PC-9 (cell line): ENCODE measurements at regions not wholly inside any gene's neighbourhood (a gene's known extent, or its start where the extent isn't known, plus 50 kb on each side); places are given as distances from the start of the nearest gene placed in this dataset.

ENCODE experiments used
- BruUV-seq: library from RNA; stranded (reverse); fragments of 400-500 nt; replicated peaks from 2 replicates; lab custom pipeline; 2021; lab: Mats Ljungman, UMichigan
- CTCF ChIA-PET: fragments of 300-600 bp; sonication (Branson Sonifier 250); formaldehyde crosslinking; loops from one replicate; lab custom pipeline; 2022; ENCODE audit warnings: antibody characterized with exemption; lab: Charles Lee
- POLR2A ChIA-PET: fragments of 300-600 bp; sonication (Branson Sonifier 250); formaldehyde crosslinking; loops from one replicate; lab custom pipeline; 2022; ENCODE audit warnings: antibody characterized with exemption; ENCODE audit not compliant: unreplicated experiment; lab: Charles Lee
- DNase-seq, 2 experiments: peaks; one replicate each; pipeline versions ENCODE4 v3.0.0 to v3.0.0-alpha.2; 2015 to 2022; ENCODE audit warnings: mixed read lengths in 1 of 2
- H2AFZ ChIP-seq: fragments of 200-600 bp; sonication (generic); 2 replicates; pipeline ENCODE4 v1.8.1; 2017; ENCODE audit warnings: antibody characterized with exemption
- H3F3A ChIP-seq: fragments of 200-600 bp; sonication (generic); 2 replicates; pipeline ENCODE4 v1.8.1; 2017; ENCODE audit warnings: antibody characterized with exemption, mild to moderate bottlenecking, low read depth; ENCODE audit not compliant: insufficient read depth
- H3K27ac ChIP-seq: fragments of 200-600 bp; sonication (generic); 2 replicates; pipeline ENCODE4 v1.6.1; 2016; ENCODE audit warnings: mixed run types
- H3K27me3 ChIP-seq: fragments of 200-600 bp; sonication (generic); 2 replicates; pipeline ENCODE4 v1.6.1; 2016; ENCODE audit warnings: low read depth, mixed run types; ENCODE audit not compliant: insufficient read depth
- H3K36me3 ChIP-seq: fragments of 200-600 bp; sonication (generic); 2 replicates; pipeline ENCODE4 v1.6.1; 2016; ENCODE audit warnings: low read depth, mixed run types
- H3K4me1 ChIP-seq: fragments of 200-600 bp; sonication (generic); replicated peaks from 2 replicates; pipeline ENCODE4 v1.6.1; 2016; ENCODE audit warnings: mixed run types; ENCODE audit not compliant: insufficient read depth
- H3K4me2 ChIP-seq: fragments of 200-600 bp; sonication (generic); 2 replicates; pipeline ENCODE4 v1.6.1; 2017; ENCODE audit warnings: mixed run types
- H3K4me3 ChIP-seq: fragments of 200-600 bp; sonication (generic); 2 replicates; pipeline ENCODE4 v1.6.1; 2016; ENCODE audit warnings: mixed run types
- H3K79me2 ChIP-seq: fragments of 200-600 bp; sonication (generic); 2 replicates; pipeline ENCODE4 v1.6.1; 2017; ENCODE audit warnings: low read depth, mixed run types
- H3K9me2 ChIP-seq: fragments of 200-600 bp; sonication (generic); 2 replicates; pipeline ENCODE4 v1.8.1; 2017; ENCODE audit warnings: mild to moderate bottlenecking; ENCODE audit not compliant: insufficient read depth
- H3K9me3 ChIP-seq: fragments of 200-600 bp; sonication (generic); 2 replicates; pipeline ENCODE4 v1.8.1; 2016; ENCODE audit warnings: low read depth; ENCODE audit not compliant: insufficient read depth
- H4K20me1 ChIP-seq: fragments of 200-600 bp; sonication (generic); 2 replicates; pipeline ENCODE4 v1.8.1; 2017; ENCODE audit not compliant: insufficient read depth
- CTCF ChIP-seq: fragments of 200-600 bp; sonication (generic); conservative IDR thresholded peaks from 2 replicates; pipeline ENCODE4 v1.6.1; 2017; ENCODE audit warnings: mixed run types, antibody characterized with exemption, mild to moderate bottlenecking, moderate library complexity
- EZH2 ChIP-seq: fragments of 200-600 bp; sonication (generic); IDR thresholded peaks from 2 replicates; pipeline ENCODE4 v1.8.0; 2017; ENCODE audit warnings: antibody characterized with exemption, low read depth
- intact Hi-C: fragments of 100-400 bp; cut with micrococcal nuclease; formaldehyde crosslinking; loops from one replicate; pipeline ENCODE4 v1.10.0; 2022; ENCODE audit not compliant: unreplicated experiment

- intact Hi-C loops = no loop called here
- POLR2A ChIA-PET = no interaction called here
- no peaks in the 10 kb centered on the region for H3K4me1 ChIP-seq
- no peaks in the 10 kb centered on the region for H3K36me3 ChIP-seq
- H2AFZ ChIP-seq = no peak overlapping the region
- H3K4me3 ChIP-seq = no peak overlapping the region
- no peaks in the 10 kb centered on the region for H3K27me3 ChIP-seq
- H3K4me2 ChIP-seq = no peak overlapping the region
- H3K79me2 ChIP-seq = no peaks in the 10 kb centered on the region
- no peaks in the 10 kb centered on the region for H3K9me3 ChIP-seq
- H4K20me1 ChIP-seq = no peaks in the 10 kb centered on the region
- H3F3A ChIP-seq = no peaks in the 10 kb centered on the region
- BruUV-seq = no TSS peak
- H3K9me2 ChIP-seq = no peaks in the 10 kb centered on the region
- no peak for DNase-seq
- CTCF ChIA-PET = no interaction called here
- no peak overlapping the region for H3K27ac ChIP-seq
- TF ChIP-seq CTCF (no peak), EZH2 (no peak)
Measured at GRCh38 chr10:1928606-1929005, 191.3 kb upstream of the ADARB2 start.

GRCh38 chr10:1923998-1924397 lies 186.7 kb upstream of the ADARB2 start:
- Histone ChIP-seq H3K9me2 (no peaks in the 10 kb centered on the region), H4K20me1 (no peaks in the 10 kb centered on the region), H3F3A (no peaks in the 10 kb centered on the region), H2AFZ (no peak overlapping the region), H3K27me3 (no peaks in the 10 kb centered on the region), H3K4me2 (no peak overlapping the region), H3K27ac (no peak overlapping the region), H3K9me3 (no peaks in the 10 kb centered on the region), H3K36me3 (no peaks in the 10 kb centered on the region), H3K79me2 (no peaks in the 10 kb centered on the region), H3K4me3 (no peak overlapping the region), H3K4me1 (no peaks in the 10 kb centered on the region)
- DNase-seq = no peak
- TF ChIP-seq CTCF = no peak
- TF ChIP-seq EZH2 = no peak
- intact Hi-C loops = no loop called here
- BruUV-seq = no TSS peak
- ChIA-PET POLR2A (no interaction called here), CTCF (no interaction called here)

- no peaks in the 10 kb centered on the region for H3K79me2 ChIP-seq
- no peak overlapping the region for H3K4me2 ChIP-seq
- TF ChIP-seq CTCF (no peak), EZH2 (no peak)
- H3F3A ChIP-seq = no peaks in the 10 kb centered on the region
- POLR2A ChIA-PET = no interaction called here
- no peaks in the 10 kb centered on the region for H3K9me3 ChIP-seq
- H3K27me3 ChIP-seq = no peaks in the 10 kb centered on the region
- DNase-seq = no peak
- H3K27ac ChIP-seq = no peak overlapping the region
- no peaks in the 10 kb centered on the region for H3K4me1 ChIP-seq
- no peaks in the 10 kb centered on the region for H3K9me2 ChIP-seq
- intact Hi-C loops = no loop called here
- H3K36me3 ChIP-seq = no peaks in the 10 kb centered on the region
- no peaks in the 10 kb centered on the region for H4K20me1 ChIP-seq
- H2AFZ ChIP-seq = no peak overlapping the region
- CTCF ChIA-PET = no interaction called here
- no peak overlapping the region for H3K4me3 ChIP-seq
- no TSS peak for BruUV-seq
Measured at GRCh38 chr10:1923586-1923985, 186.3 kb upstream of the ADARB2 start.
